SK-N-SH treated with all-trans-retinoic acid at 6 μM for 48 hours (cell line): ENCODE measurements at regions not wholly inside any gene's neighbourhood (a gene's known extent, or its start where the extent isn't known, plus 50 kb on each side); places are given as distances from the start of the nearest gene placed in this dataset.

Experiments used
- ATAC-seq: fragments of 200-7000 bp; cut with Tn5 transposase; 3 replicates; pipeline ENCODE4 v1.9.1; 2020; ENCODE audit warnings: mild to moderate bottlenecking, moderate library complexity
- ARNTL ChIP-seq: fragments of 450-650 bp; formaldehyde crosslinking; IDR thresholded peaks from 2 replicates; pipeline ENCODE4 v1.5.0; 2020; ENCODE audit warnings: low read depth, mild to moderate bottlenecking, moderate library complexity, borderline replicate concordance
- BACH2 ChIP-seq: fragments of 250-450 bp; sonication (Bioruptor Pico); IDR thresholded peaks from 2 replicates; pipeline ENCODE4 v1.9.0; 2021; ENCODE audit warnings: mild to moderate bottlenecking, borderline replicate concordance
- CREB5 ChIP-seq: fragments of 250-450 bp; sonication (Bioruptor Pico); IDR thresholded peaks from 2 replicates; pipeline ENCODE4 v1.5.1; 2020; ENCODE audit warnings: low read depth, mild to moderate bottlenecking, moderate library complexity
- CSDC2 ChIP-seq: fragments of 250-450 bp; sonication (Bioruptor Pico); IDR thresholded peaks from 2 replicates; pipeline ENCODE4 v1.5.0; 2020; ENCODE audit warnings: mild to moderate bottlenecking, moderate library complexity
- CSRNP3 ChIP-seq: fragments of 250-450 bp; sonication (Bioruptor Pico); IDR thresholded peaks from 2 replicates; pipeline ENCODE4 v1.5.1; 2021; ENCODE audit warnings: mild to moderate bottlenecking, moderate library complexity
- ESRRG ChIP-seq: fragments of 250-450 bp; sonication (Bioruptor Pico); IDR thresholded peaks from 2 replicates; pipeline ENCODE4 v1.6.1; 2021; ENCODE audit warnings: mild to moderate bottlenecking
- GLIS3 ChIP-seq: fragments of 250-450 bp; sonication (Bioruptor Pico); IDR thresholded peaks from 2 replicates; pipeline ENCODE4 v1.5.0; 2020; ENCODE audit warnings: mild to moderate bottlenecking, moderate library complexity
- ISL1 ChIP-seq: fragments of 250-450 bp; sonication (Bioruptor Pico); IDR thresholded peaks from 2 replicates; pipeline ENCODE4 v2.1.2; 2022; ENCODE audit warnings: mild to moderate bottlenecking, moderate library complexity
- OSR1 ChIP-seq: fragments of 250-450 bp; sonication (Bioruptor Pico); IDR thresholded peaks from 2 replicates; pipeline ENCODE4 v1.8.0; 2022; ENCODE audit warnings: moderate library complexity, mild to moderate bottlenecking, inconsistent platforms
- PATZ1 ChIP-seq: fragments of 250-450 bp; sonication (Bioruptor Pico); IDR thresholded peaks from 2 replicates; pipeline ENCODE4 v1.8.0; 2020; ENCODE audit warnings: mild to moderate bottlenecking, moderate library complexity, borderline replicate concordance
- PPARA ChIP-seq: fragments of 250-450 bp; sonication (Bioruptor Pico); IDR thresholded peaks from 2 replicates; pipeline ENCODE4 v1.5.0; 2020; ENCODE audit warnings: mild to moderate bottlenecking, borderline replicate concordance
- RARB ChIP-seq: fragments of 250-450 bp; sonication (Bioruptor Pico); IDR thresholded peaks from 2 replicates; pipeline ENCODE4 v1.8.0; 2021; ENCODE audit warnings: mild to moderate bottlenecking, moderate library complexity
- SNAI2 ChIP-seq: fragments of 250-450 bp; sonication (Bioruptor Pico); IDR thresholded peaks from 2 replicates; pipeline ENCODE4 v1.5.0; 2020; ENCODE audit warnings: mild to moderate bottlenecking, moderate library complexity
- TCF4 ChIP-seq: fragments of 250-450 bp; sonication (Bioruptor Pico); IDR thresholded peaks from 2 replicates; pipeline ENCODE4 v1.8.0; 2021; ENCODE audit warnings: mild to moderate bottlenecking, moderate library complexity, borderline replicate concordance
- TOX ChIP-seq: fragments of 250-450 bp; sonication (Bioruptor Pico); IDR thresholded peaks from 2 replicates; pipeline ENCODE4 v1.8.0; 2021; ENCODE audit warnings: mild to moderate bottlenecking, moderate library complexity, borderline replicate concordance
- TSHZ2 ChIP-seq: fragments of 250-450 bp; sonication (Bioruptor Pico); IDR thresholded peaks from 2 replicates; pipeline ENCODE4 v1.5.0; 2020; ENCODE audit warnings: mild to moderate bottlenecking, moderate library complexity
- ZC3H10 ChIP-seq: fragments of 250-450 bp; sonication (Bioruptor Pico); IDR thresholded peaks from 2 replicates; pipeline ENCODE4 v1.5.1; 2021; ENCODE audit warnings: mild to moderate bottlenecking, moderate library complexity
- ZFP3 ChIP-seq: fragments of 250-450 bp; sonication (Bioruptor Pico); IDR thresholded peaks from 2 replicates; pipeline ENCODE4 v1.5.0; 2020; ENCODE audit warnings: mild to moderate bottlenecking, moderate library complexity
- ZNF565 ChIP-seq: fragments of 450-650 bp; formaldehyde crosslinking; conservative IDR thresholded peaks from 2 replicates; pipeline ENCODE4 v1.5.0; 2020; ENCODE audit warnings: low read depth, mild to moderate bottlenecking, moderate library complexity
- ZNF70 ChIP-seq: fragments of 450-650 bp; formaldehyde crosslinking; IDR thresholded peaks from 2 replicates; pipeline ENCODE4 v1.5.0; 2020; ENCODE audit warnings: mild to moderate bottlenecking, moderate library complexity
- ZNF8 ChIP-seq: fragments of 450-650 bp; formaldehyde crosslinking; IDR thresholded peaks from 2 replicates; pipeline ENCODE4 v1.5.0; 2020; ENCODE audit warnings: mild to moderate bottlenecking, moderate library complexity

GRCh38 chr4:177228599-177228998 lies 81.1 kb upstream of the NEIL3 start:
- peak; percentile 28; the same call in 1 of the 3 replicates for ATAC-seq
- TF ChIP-seq TOX (CRISPR knock-in tag) = no peak
- no peak for TF ChIP-seq TSHZ2 (CRISPR knock-in tag)
- TF ChIP-seq BACH2 (CRISPR knock-in tag) = no peak
- TF ChIP-seq RARB (CRISPR knock-in tag) = no peak
- no peak for TF ChIP-seq ARNTL (CRISPR knock-in tag)
- TF ChIP-seq ISL1 (CRISPR knock-in tag) = no peak
- TF ChIP-seq OSR1 (CRISPR knock-in tag) = no peak
- TF ChIP-seq ZNF8 (CRISPR knock-in tag) = no peak
- no peak for TF ChIP-seq CREB5 (CRISPR knock-in tag)
- no peak for TF ChIP-seq ZFP3 (CRISPR knock-in tag)
- no peak for TF ChIP-seq PPARA (CRISPR knock-in tag)
- TF ChIP-seq CSRNP3 (CRISPR knock-in tag) = no peak
- no peak for TF ChIP-seq TCF4 (CRISPR knock-in tag)
- no peak for TF ChIP-seq GLIS3 (CRISPR knock-in tag)
- no peak for TF ChIP-seq ZNF70 (CRISPR knock-in tag)
- no peak for TF ChIP-seq SNAI2 (CRISPR knock-in tag)
- no peak for TF ChIP-seq ZNF565 (CRISPR knock-in tag)
- TF ChIP-seq, all 23 proteins: peak for 0

GRCh38 chr4:177229331-177229730 lies 80.3 kb upstream of the NEIL3 start:
- no peak for TF ChIP-seq ZNF8 (CRISPR knock-in tag)
- no peak for TF ChIP-seq PPARA (CRISPR knock-in tag)
- no peak for TF ChIP-seq CSRNP3 (CRISPR knock-in tag)
- no peak for TF ChIP-seq ZNF565 (CRISPR knock-in tag)
- TF ChIP-seq PATZ1 (CRISPR knock-in tag) = no peak
- TF ChIP-seq ESRRG = no peak
- no peak for TF ChIP-seq TCF4 (CRISPR knock-in tag)
- TF ChIP-seq ARNTL (CRISPR knock-in tag) = no peak
- no peak for TF ChIP-seq ZC3H10 (CRISPR knock-in tag)
- TF ChIP-seq, all 23 proteins: peak for 0
- ATAC-seq = peak; percentile 55

GRCh38 chr4:177232473-177232872 lies 77.2 kb upstream of the NEIL3 start:
- no peak for ATAC-seq
- no peak for TF ChIP-seq TSHZ2 (CRISPR knock-in tag)
- TF ChIP-seq PATZ1 (CRISPR knock-in tag) = no peak
- no peak for TF ChIP-seq CREB5 (CRISPR knock-in tag)
- no peak for TF ChIP-seq PPARA (CRISPR knock-in tag)
- TF ChIP-seq TCF4 (CRISPR knock-in tag) = no peak
- TF ChIP-seq OSR1 (CRISPR knock-in tag) = no peak
- TF ChIP-seq ZFP3 (CRISPR knock-in tag) = no peak
- TF ChIP-seq ISL1 (CRISPR knock-in tag) = no peak
- TF ChIP-seq ESRRG = no peak
- TF ChIP-seq ZNF8 (CRISPR knock-in tag) = no peak
- TF ChIP-seq SNAI2 (CRISPR knock-in tag) = no peak
- no peak for TF ChIP-seq CSDC2
